Large intestine (tissue), 3 donors: ENCODE measurements at regions not wholly inside any gene's neighbourhood (a gene's known extent, or its start where the extent isn't known, plus 50 kb on each side); places are given as distances from the start of the nearest gene placed in this dataset.
A peak's percentile ranks its signal among the peaks of the same experiment; 100 is the strongest.

ENCODE experiments used
- DNase-seq, 2 donors: peaks; one replicate each; pipeline versions ENCODE4 v3.0.0 to v3.0.0-alpha.2; 2013
- H3K27ac ChIP-seq: one replicate; pipeline ENCODE4 v1.5.1; 2013; ENCODE audit warnings: low read length
- H3K27me3 ChIP-seq: 2 replicates; pipeline ENCODE4 v1.6.1; 2013; ENCODE audit warnings: low read length; ENCODE audit not compliant: control insufficient read depth, insufficient read depth
- H3K36me3 ChIP-seq: 2 replicates; pipeline ENCODE4 v1.6.1; 2013; ENCODE audit warnings: low read length; ENCODE audit not compliant: control insufficient read depth, insufficient read depth
- H3K4me1 ChIP-seq: one replicate; pipeline ENCODE4 v1.6.1; 2013; ENCODE audit warnings: low read length; ENCODE audit not compliant: control insufficient read depth, insufficient read depth
- H3K4me3 ChIP-seq: one replicate; pipeline ENCODE4 v1.5.1; 2013; ENCODE audit warnings: low read length
- H3K9me3 ChIP-seq: one replicate; pipeline ENCODE4 v1.6.1; 2013; ENCODE audit warnings: mild to moderate bottlenecking, low read depth, low read length, moderate library complexity; ENCODE audit not compliant: control insufficient read depth
- WGBS: methylation state at CpG from one replicate; pipeline ENCODE4 v1.1.5; 2013; ENCODE audit warnings: low lambda C conversion rate; ENCODE audit not compliant: insufficient coverage; 5-methylcytosine and 5-hydroxymethylcytosine counted together

GRCh38 chr7:36802459-36803135, 78.3 kb upstream of the AOAH start:
- Histone ChIP-seq H3K4me3 (no peak overlapping the region), H3K36me3 (no peaks in the 10 kb centered on the region), H3K27ac (no peak overlapping the region), H3K4me1 (peaks cover 2% of the 10 kb centered on the region), H3K9me3 (no peaks in the 10 kb centered on the region), H3K27me3 (no peaks in the 10 kb centered on the region)
- WGBS, result 100% methylated on average over 1 of the region's 1 CpG
- DNase-seq, result no peak

DNA sequence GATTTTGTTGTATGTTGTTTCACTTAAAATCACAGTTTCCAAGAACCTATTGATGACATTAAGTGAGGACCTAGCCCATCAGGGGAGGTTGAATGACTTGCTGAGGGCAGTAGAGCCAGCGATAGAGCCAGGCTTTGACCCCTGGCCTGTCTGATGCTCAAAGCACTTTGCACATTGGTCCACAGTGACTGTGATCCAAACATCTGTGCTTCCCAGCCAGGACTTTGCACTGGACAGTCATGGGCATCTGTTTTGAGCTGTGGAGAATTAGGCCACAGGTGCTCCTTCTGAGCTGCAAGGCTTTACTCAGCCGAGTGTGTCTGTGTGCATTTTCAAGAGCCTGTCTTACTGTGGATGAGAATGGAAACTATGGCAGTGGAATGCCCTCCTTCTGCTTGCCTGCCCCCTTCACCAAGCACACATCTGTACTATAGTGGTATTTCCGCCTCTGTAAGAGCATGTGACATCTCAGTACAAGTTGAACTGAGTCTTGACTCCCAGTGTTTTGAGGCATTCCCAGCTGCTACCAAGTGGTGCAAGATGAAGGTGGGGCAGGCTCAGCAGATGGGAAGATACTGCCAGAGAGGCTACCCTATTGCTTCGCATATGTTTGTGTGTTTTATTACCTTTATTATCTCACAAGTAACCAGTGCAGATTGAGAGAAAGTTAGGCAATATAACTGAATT, 72.7 kb upstream of the AOAH start:
- WGBS, result no CpG with 5 or more reads among the region's 4 CpGs
- H3K27me3 ChIP-seq, result no peaks in the 10 kb centered on the region
- H3K4me1 ChIP-seq, result peaks cover 36% of the 10 kb centered on the region
- no peaks in the 10 kb centered on the region for H3K36me3 ChIP-seq
- H3K4me3 ChIP-seq, result no peak overlapping the region
- peak overlapping the region; percentile 78 for H3K27ac ChIP-seq
- H3K9me3 ChIP-seq, result no peaks in the 10 kb centered on the region
- peak; percentile 75 to 90 for DNase-seq

- Histone ChIP-seq H3K4me3 (no peak overlapping the region), H3K27me3 (no peaks in the 10 kb centered on the region), H3K4me1 (peaks cover 36% of the 10 kb centered on the region), H3K27ac (peak overlapping the region; percentile 78), H3K36me3 (no peaks in the 10 kb centered on the region), H3K9me3 (no peaks in the 10 kb centered on the region)
- WGBS, result no CpG with 5 or more reads among the region's 4 CpGs
- DNase-seq, result peak; percentile 73 to 85
Measured at GRCh38 chr7:36795451-36796021, 71.2 kb upstream of the AOAH start.

- Histone ChIP-seq H3K36me3 (no peaks in the 10 kb centered on the region), H3K9me3 (no peaks in the 10 kb centered on the region), H3K4me1 (peaks cover 36% of the 10 kb centered on the region), H3K4me3 (no peak overlapping the region), H3K27me3 (no peaks in the 10 kb centered on the region), H3K27ac (peak overlapping the region; percentile 78)
- DNase-seq, result peak in 1 of 2 donors; percentile 41
- no CpG with 5 or more reads among the region's 3 CpGs for WGBS
Measured at GRCh38 chr7:36794689-36795088, 70.4 kb upstream of the AOAH start.

- H3K36me3 ChIP-seq, result no peaks in the 10 kb centered on the region
- no CpG with 5 or more reads among the region's 5 CpGs for WGBS
- H3K27ac ChIP-seq, result no peak overlapping the region
Measured at GRCh38 chr7:36792421-36792820, 68.1 kb upstream of the AOAH start.

GRCh38 chr7:36790311-36790787, 66.1 kb upstream of the AOAH start:
- H3K27me3 ChIP-seq, result no peaks in the 10 kb centered on the region
- WGBS, result 79% methylated on average over 6 of the region's 10 CpGs
- DNase-seq, result no peak
- no peak overlapping the region for H3K4me3 ChIP-seq
- peaks cover 15% of the 10 kb centered on the region for H3K4me1 ChIP-seq
- no peaks in the 10 kb centered on the region for H3K9me3 ChIP-seq
- no peaks in the 10 kb centered on the region for H3K36me3 ChIP-seq
- no peak overlapping the region for H3K27ac ChIP-seq

More at GRCh38 chr7:36792421-36792820, 68.1 kb upstream of the AOAH start:
- H3K9me3 ChIP-seq, result no peaks in the 10 kb centered on the region
- H3K4me3 ChIP-seq, result no peak overlapping the region
- DNase-seq, result no peak
- H3K4me1 ChIP-seq, result peaks cover 33% of the 10 kb centered on the region
- H3K27me3 ChIP-seq, result no peaks in the 10 kb centered on the region

DNA sequence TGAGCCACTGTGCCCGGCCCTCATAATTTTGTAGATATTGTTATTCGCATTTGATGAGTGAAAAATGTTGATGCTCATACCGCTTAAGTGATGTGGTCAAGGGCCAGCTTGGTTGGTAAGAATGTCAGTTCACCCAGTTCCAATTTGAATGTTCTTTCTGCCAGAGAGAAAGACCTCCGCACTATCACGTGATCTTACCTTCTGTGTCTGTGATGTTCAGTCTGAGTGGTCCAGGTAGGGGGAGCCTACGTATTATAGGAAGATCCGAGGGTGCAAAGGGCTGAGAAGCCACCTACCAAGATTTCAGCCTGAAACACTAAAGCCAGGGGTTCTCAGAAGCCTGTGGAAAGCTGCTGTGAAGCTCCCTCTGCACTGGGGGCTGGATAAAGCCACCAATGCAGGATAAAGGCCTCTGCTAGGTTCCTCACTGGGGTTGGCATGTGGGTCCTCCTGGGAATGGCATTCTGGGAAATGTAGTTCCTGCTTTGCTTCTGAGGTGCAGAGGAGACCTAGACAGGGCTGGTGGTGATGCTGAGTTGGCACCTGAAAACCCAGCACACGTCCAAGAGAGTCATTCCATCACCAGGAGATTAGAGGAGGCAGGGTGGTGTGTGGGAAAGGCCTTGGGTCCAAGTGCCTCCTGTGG, 64.7 kb upstream of the AOAH start:
- H3K4me1 ChIP-seq, result peaks cover 5% of the 10 kb centered on the region
- H3K4me3 ChIP-seq, result no peak overlapping the region
- WGBS, result no CpG with 5 or more reads among the region's 8 CpGs
- H3K27me3 ChIP-seq, result no peaks in the 10 kb centered on the region
- no peaks in the 10 kb centered on the region for H3K36me3 ChIP-seq
- DNase-seq, result no peak
- no peak overlapping the region for H3K27ac ChIP-seq
- no peaks in the 10 kb centered on the region for H3K9me3 ChIP-seq

GRCh38 chr7:36787933-36788378, 63.7 kb upstream of the AOAH start:
- no peaks in the 10 kb centered on the region for H3K9me3 ChIP-seq
- H3K4me1 ChIP-seq, result peaks cover 5% of the 10 kb centered on the region
- H3K27me3 ChIP-seq, result no peaks in the 10 kb centered on the region
- no peaks in the 10 kb centered on the region for H3K36me3 ChIP-seq
- no peak overlapping the region for H3K27ac ChIP-seq
- H3K4me3 ChIP-seq, result no peak overlapping the region
- DNase-seq, result no peak
- no CpG with 5 or more reads among the region's 1 CpG for WGBS

DNA sequence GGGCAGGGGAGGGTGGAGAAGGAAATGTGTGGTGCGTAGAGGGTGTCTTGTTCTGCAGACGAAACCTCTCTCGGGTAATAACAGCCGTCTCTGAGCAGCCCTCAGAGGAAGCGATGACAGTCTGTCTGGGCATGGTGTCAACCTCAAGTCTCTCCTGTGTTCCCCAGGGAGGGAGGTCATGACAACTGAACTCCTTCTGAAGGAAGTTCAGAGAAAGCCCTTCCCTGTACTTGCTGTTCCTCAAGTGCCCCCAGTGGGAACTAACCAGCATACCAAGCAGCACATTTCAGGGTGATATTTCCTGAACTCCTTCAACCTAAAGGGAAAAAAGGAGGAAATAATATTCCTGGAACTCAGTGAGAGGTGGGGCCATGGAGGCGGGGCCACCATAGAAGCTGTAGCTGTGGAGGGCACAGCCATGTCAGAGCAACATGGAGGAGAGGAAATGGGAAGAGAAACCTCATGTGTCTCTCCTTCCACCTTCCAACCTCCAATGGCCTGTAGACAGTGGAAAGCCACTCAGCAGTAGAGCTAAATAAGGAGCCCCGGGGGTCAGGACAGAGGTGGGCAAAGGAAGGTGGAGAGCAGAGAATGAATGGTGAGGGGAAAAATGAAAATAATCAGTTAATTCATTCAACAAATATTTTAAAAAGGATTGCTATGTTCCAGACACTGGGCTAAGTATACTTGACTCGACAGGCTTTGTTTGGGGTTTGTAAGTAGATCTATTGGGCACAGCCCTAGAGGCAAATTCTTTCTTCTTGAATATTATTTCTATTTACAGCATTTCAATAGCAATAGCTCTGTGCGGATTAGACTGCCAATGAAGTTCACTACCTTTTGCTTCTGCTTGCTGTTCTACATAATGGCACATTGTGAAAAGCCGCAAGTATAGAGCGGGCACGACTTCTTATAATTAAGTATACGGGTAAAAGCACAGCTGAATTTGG, 61.0 kb upstream of the AOAH start:
- DNase-seq, result peak; percentile 30 to 37
- Histone ChIP-seq H3K9me3 (peaks cover 9% of the 10 kb centered on the region), H3K4me3 (no peak overlapping the region), H3K36me3 (no peaks in the 10 kb centered on the region), H3K27me3 (no peaks in the 10 kb centered on the region), H3K4me1 (peaks cover 5% of the 10 kb centered on the region), H3K27ac (no peak overlapping the region)
- WGBS, result 97% methylated on average over 5 of the region's 13 CpGs
